SU-DHL-6 (cell line): ENCODE measurements at regions not wholly inside any gene's neighbourhood (a gene's known extent, or its start where the extent isn't known, plus 50 kb on each side); places are given as distances from the start of the nearest gene placed in this dataset.

Experiments used
- EZH2phosphoT487 ChIP-seq: fragments of 200-600 bp; sonication (generic), shearing (Covaris generic); conservative IDR thresholded peaks from 2 replicates; pipeline ENCODE4 v1.6.1; 2018; ENCODE audit warnings: mild to moderate bottlenecking, antibody characterized with exemption, low read length, moderate library complexity, mixed read lengths
- TF ChIP-seq, protein P1 (sequence below): fragments of 200-600 bp; sonication (generic); IDR thresholded peaks from one replicate; pipeline ENCODE4 v1.5.1; 2017; ENCODE audit warnings: antibody characterized with exemption, mild to moderate bottlenecking, low read length, moderate library complexity; ENCODE audit not compliant: insufficient read depth, poor library complexity, severe bottlenecking

DNA sequence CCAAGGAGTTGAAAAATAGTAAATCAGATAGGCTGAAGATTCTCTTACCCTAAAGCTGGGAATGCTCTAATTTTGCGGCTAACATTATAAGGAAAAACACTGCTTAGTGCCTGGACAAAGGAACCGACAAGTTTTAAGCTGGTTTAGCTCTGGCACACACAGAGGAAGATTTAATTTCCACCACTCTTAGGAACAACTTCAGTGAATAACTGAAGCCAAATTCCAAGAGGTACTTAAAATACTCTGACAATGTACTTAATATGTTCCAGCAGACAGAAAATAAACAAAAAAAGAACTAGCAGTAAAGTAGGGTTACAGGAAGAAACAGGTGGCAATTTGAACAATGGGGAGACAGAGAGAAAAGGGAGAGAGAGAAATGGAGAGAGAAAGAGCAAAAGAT lies 340.8 kb upstream of the NDST4 start:
- TF ChIP-seq, protein P1, sequence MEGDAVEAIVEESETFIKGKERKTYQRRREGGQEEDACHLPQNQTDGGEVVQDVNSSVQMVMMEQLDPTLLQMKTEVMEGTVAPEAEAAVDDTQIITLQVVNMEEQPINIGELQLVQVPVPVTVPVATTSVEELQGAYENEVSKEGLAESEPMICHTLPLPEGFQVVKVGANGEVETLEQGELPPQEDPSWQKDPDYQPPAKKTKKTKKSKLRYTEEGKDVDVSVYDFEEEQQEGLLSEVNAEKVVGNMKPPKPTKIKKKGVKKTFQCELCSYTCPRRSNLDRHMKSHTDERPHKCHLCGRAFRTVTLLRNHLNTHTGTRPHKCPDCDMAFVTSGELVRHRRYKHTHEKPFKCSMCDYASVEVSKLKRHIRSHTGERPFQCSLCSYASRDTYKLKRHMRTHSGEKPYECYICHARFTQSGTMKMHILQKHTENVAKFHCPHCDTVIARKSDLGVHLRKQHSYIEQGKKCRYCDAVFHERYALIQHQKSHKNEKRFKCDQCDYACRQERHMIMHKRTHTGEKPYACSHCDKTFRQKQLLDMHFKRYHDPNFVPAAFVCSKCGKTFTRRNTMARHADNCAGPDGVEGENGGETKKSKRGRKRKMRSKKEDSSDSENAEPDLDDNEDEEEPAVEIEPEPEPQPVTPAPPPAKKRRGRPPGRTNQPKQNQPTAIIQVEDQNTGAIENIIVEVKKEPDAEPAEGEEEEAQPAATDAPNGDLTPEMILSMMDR: no peak
- no peak for TF ChIP-seq EZH2phosphoT487
